ENCODE measurements at regions not wholly inside any gene's neighbourhood (a gene's known extent, or its start where the extent isn't known, plus 50 kb on each side); places are given as distances from the start of the nearest gene placed in this dataset.

- no peak for TF ChIP-seq CTCF (IDR thresholded peaks at IDR 0.05)
- no peak for TF ChIP-seq POLR2A (IDR thresholded peaks at IDR 0.05)
- no peak for TF ChIP-seq POLR2AphosphoS5 (IDR thresholded peaks at IDR 0.05; ENCODE audit: insufficient read depth in 1 of 2, low read depth in 1 of 2)
Measured at GRCh38 chr18:53610957-53611356, 613.5 kb downstream of the MBD2 start.
